PC-9 (cell line): ENCODE measurements at regions not wholly inside any gene's neighbourhood (a gene's known extent, or its start where the extent isn't known, plus 50 kb on each side); places are given as distances from the start of the nearest gene placed in this dataset.

Source experiments
- BruUV-seq: library from RNA; stranded (reverse); fragments of 400-500 nt; replicated peaks from 2 replicates; lab custom pipeline; 2021; lab: Mats Ljungman, UMichigan
- CTCF ChIA-PET: fragments of 300-600 bp; sonication (Branson Sonifier 250); formaldehyde crosslinking; loops from one replicate; lab custom pipeline; 2022; ENCODE audit warnings: antibody characterized with exemption; lab: Charles Lee
- POLR2A ChIA-PET: fragments of 300-600 bp; sonication (Branson Sonifier 250); formaldehyde crosslinking; loops from one replicate; lab custom pipeline; 2022; ENCODE audit warnings: antibody characterized with exemption; ENCODE audit not compliant: unreplicated experiment; lab: Charles Lee
- DNase-seq, 2 experiments: peaks; one replicate each; pipeline versions ENCODE4 v3.0.0 to v3.0.0-alpha.2; 2015 to 2022; ENCODE audit warnings: mixed read lengths in 1 of 2
- H2AFZ ChIP-seq: fragments of 200-600 bp; sonication (generic); 2 replicates; pipeline ENCODE4 v1.8.1; 2017; ENCODE audit warnings: antibody characterized with exemption
- H3F3A ChIP-seq: fragments of 200-600 bp; sonication (generic); 2 replicates; pipeline ENCODE4 v1.8.1; 2017; ENCODE audit warnings: antibody characterized with exemption, mild to moderate bottlenecking, low read depth; ENCODE audit not compliant: insufficient read depth
- H3K27ac ChIP-seq: fragments of 200-600 bp; sonication (generic); 2 replicates; pipeline ENCODE4 v1.6.1; 2016; ENCODE audit warnings: mixed run types
- H3K27me3 ChIP-seq: fragments of 200-600 bp; sonication (generic); 2 replicates; pipeline ENCODE4 v1.6.1; 2016; ENCODE audit warnings: low read depth, mixed run types; ENCODE audit not compliant: insufficient read depth
- H3K36me3 ChIP-seq: fragments of 200-600 bp; sonication (generic); 2 replicates; pipeline ENCODE4 v1.6.1; 2016; ENCODE audit warnings: low read depth, mixed run types
- H3K4me1 ChIP-seq: fragments of 200-600 bp; sonication (generic); replicated peaks from 2 replicates; pipeline ENCODE4 v1.6.1; 2016; ENCODE audit warnings: mixed run types; ENCODE audit not compliant: insufficient read depth
- H3K4me2 ChIP-seq: fragments of 200-600 bp; sonication (generic); 2 replicates; pipeline ENCODE4 v1.6.1; 2017; ENCODE audit warnings: mixed run types
- H3K4me3 ChIP-seq: fragments of 200-600 bp; sonication (generic); 2 replicates; pipeline ENCODE4 v1.6.1; 2016; ENCODE audit warnings: mixed run types
- H3K79me2 ChIP-seq: fragments of 200-600 bp; sonication (generic); 2 replicates; pipeline ENCODE4 v1.6.1; 2017; ENCODE audit warnings: low read depth, mixed run types
- H3K9me2 ChIP-seq: fragments of 200-600 bp; sonication (generic); 2 replicates; pipeline ENCODE4 v1.8.1; 2017; ENCODE audit warnings: mild to moderate bottlenecking; ENCODE audit not compliant: insufficient read depth
- H3K9me3 ChIP-seq: fragments of 200-600 bp; sonication (generic); 2 replicates; pipeline ENCODE4 v1.8.1; 2016; ENCODE audit warnings: low read depth; ENCODE audit not compliant: insufficient read depth
- H4K20me1 ChIP-seq: fragments of 200-600 bp; sonication (generic); 2 replicates; pipeline ENCODE4 v1.8.1; 2017; ENCODE audit not compliant: insufficient read depth
- EZH2 ChIP-seq: fragments of 200-600 bp; sonication (generic); IDR thresholded peaks from 2 replicates; pipeline ENCODE4 v1.8.0; 2017; ENCODE audit warnings: antibody characterized with exemption, low read depth
- intact Hi-C: fragments of 100-400 bp; cut with micrococcal nuclease; formaldehyde crosslinking; loops from one replicate; pipeline ENCODE4 v1.10.0; 2022; ENCODE audit not compliant: unreplicated experiment
- TF ChIP-seq, protein P1 (sequence below): fragments of 200-600 bp; sonication (generic); conservative IDR thresholded peaks from 2 replicates; pipeline ENCODE4 v1.6.1; 2017; ENCODE audit warnings: mixed run types, antibody characterized with exemption, mild to moderate bottlenecking, moderate library complexity

- no peaks in the 10 kb centered on the region for H3K9me3 ChIP-seq
- no peak overlapping the region for H3K4me2 ChIP-seq
- no peaks in the 10 kb centered on the region for H3K36me3 ChIP-seq
- H3F3A ChIP-seq, result no peaks in the 10 kb centered on the region
- ChIA-PET CTCF (interaction anchor here (0.5 to 3.1 kb wide), 4 partner anchors 238 to 487 kb away, joined by 3 to 19 read pairs (median 4); no protein-coding TSS in a partner anchor), POLR2A (no interaction called here)
- no peaks in the 10 kb centered on the region for H3K4me1 ChIP-seq
- H2AFZ ChIP-seq, result no peak overlapping the region
- H4K20me1 ChIP-seq, result no peaks in the 10 kb centered on the region
- no peak overlapping the region for H3K27ac ChIP-seq
- H3K9me2 ChIP-seq, result no peaks in the 10 kb centered on the region
- BruUV-seq, result no TSS peak
- no peak overlapping the region for H3K4me3 ChIP-seq
- DNase-seq, result no peak
- peaks cover 17% of the 10 kb centered on the region; the same call in 1 of the 2 replicates for H3K27me3 ChIP-seq
- no peak for TF ChIP-seq EZH2
- TF ChIP-seq, protein P1, sequence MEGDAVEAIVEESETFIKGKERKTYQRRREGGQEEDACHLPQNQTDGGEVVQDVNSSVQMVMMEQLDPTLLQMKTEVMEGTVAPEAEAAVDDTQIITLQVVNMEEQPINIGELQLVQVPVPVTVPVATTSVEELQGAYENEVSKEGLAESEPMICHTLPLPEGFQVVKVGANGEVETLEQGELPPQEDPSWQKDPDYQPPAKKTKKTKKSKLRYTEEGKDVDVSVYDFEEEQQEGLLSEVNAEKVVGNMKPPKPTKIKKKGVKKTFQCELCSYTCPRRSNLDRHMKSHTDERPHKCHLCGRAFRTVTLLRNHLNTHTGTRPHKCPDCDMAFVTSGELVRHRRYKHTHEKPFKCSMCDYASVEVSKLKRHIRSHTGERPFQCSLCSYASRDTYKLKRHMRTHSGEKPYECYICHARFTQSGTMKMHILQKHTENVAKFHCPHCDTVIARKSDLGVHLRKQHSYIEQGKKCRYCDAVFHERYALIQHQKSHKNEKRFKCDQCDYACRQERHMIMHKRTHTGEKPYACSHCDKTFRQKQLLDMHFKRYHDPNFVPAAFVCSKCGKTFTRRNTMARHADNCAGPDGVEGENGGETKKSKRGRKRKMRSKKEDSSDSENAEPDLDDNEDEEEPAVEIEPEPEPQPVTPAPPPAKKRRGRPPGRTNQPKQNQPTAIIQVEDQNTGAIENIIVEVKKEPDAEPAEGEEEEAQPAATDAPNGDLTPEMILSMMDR, result no peak
- H3K79me2 ChIP-seq, result no peaks in the 10 kb centered on the region
- intact Hi-C loops, result loop anchor here (5.0 to 10.0 kb wide), 4 partner anchors 406 to 1114 kb away; no protein-coding TSS in a partner anchor
These were observed 175.6 kb downstream of the BMP7 start for GRCh38 chr20:57090590-57091560.

- H3K4me2 ChIP-seq, result peak overlapping the region; percentile 24
- no peak overlapping the region for H2AFZ ChIP-seq
- DNase-seq, result no peak
- H4K20me1 ChIP-seq, result no peaks in the 10 kb centered on the region
- no peaks in the 10 kb centered on the region for H3F3A ChIP-seq
- no peaks in the 10 kb centered on the region for H3K9me2 ChIP-seq
- H3K27ac ChIP-seq, result no peak overlapping the region
- no peak overlapping the region for H3K4me3 ChIP-seq
- no peaks in the 10 kb centered on the region for H3K79me2 ChIP-seq
- no peaks in the 10 kb centered on the region for H3K9me3 ChIP-seq
- ChIA-PET POLR2A (no interaction called here), CTCF (interaction anchor here (0.7 to 3.1 kb wide), 2 partner anchors 186 to 241 kb away, joined by 3 to 19 read pairs; no protein-coding TSS in a partner anchor)
- H3K4me1 ChIP-seq, result no peaks in the 10 kb centered on the region
- intact Hi-C loops, result loop anchor here (1.0 to 10.0 kb wide), 5 partner anchors 241 to 1113 kb away; no protein-coding TSS in a partner anchor
- peaks cover 25% of the 10 kb centered on the region for H3K27me3 ChIP-seq
- no peaks in the 10 kb centered on the region for H3K36me3 ChIP-seq
- TF ChIP-seq EZH2, result no peak
- TF ChIP-seq, protein P1, result no peak
- BruUV-seq, result no TSS peak
These were observed 174.7 kb downstream of the BMP7 start for GRCh38 chr20:57091748-57092111.

DNA sequence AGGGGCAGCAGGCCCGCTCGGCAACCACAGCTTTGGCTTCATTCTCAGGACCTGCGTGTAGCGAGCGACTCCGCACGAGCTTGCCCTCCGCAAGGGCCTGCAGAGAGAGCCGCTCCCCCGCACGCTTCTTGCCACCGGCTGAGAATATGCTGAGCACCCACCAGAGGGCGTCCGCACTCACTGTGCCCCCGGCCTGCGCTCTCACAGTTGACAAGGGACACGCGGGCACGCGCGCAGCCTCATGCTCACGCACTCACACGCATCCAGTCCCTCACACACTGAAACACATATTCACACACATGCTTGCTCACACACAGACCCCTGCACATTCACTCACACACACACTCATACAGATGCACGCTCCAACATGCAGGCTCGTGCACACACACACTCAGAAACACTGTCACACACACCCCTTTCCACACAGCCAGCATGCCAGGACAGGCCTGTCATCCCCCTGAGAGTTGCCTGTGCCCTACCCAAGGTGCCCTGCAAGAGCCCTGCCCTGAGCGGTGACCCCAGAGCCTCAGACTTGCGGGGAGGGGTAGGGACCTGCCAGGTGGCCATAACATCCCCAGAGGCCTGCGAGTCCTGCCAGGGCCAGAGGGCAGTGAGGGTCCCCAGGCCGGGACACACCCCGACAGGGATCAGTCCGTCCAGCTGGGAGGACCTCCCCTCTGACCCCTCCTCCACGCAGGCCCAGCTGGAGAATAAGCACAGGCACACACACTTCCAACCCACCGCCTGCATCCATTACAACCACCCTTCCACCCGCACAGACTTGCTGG, 174.1 kb downstream of the BMP7 start:
- Histone ChIP-seq H3K9me2 (no peaks in the 10 kb centered on the region), H3K4me3 (no peak overlapping the region), H3K79me2 (no peaks in the 10 kb centered on the region), H3K27me3 (peaks cover 28% of the 10 kb centered on the region), H3K4me1 (no peaks in the 10 kb centered on the region), H4K20me1 (no peaks in the 10 kb centered on the region), H3K36me3 (no peaks in the 10 kb centered on the region), H3K9me3 (no peaks in the 10 kb centered on the region), H3F3A (no peaks in the 10 kb centered on the region), H2AFZ (no peak overlapping the region), H3K4me2 (peak overlapping the region; percentile 24), H3K27ac (no peak overlapping the region)
- no peak for TF ChIP-seq EZH2
- TF ChIP-seq, protein P1, result peak; percentile 93
- no TSS peak for BruUV-seq
- POLR2A ChIA-PET, result no interaction called here
- CTCF ChIA-PET, result interaction anchor here (0.7 to 3.1 kb wide), 2 partner anchors 186 to 241 kb away, joined by 3 to 19 read pairs; no protein-coding TSS in a partner anchor
- intact Hi-C loops, result loop anchor here (1.0 to 10.0 kb wide), 5 partner anchors 240 to 1112 kb away; no protein-coding TSS in a partner anchor
- peak; percentile 55 to 66 for DNase-seq
